Ishikawa (cell line): ENCODE measurements at regions not wholly inside any gene's neighbourhood (a gene's known extent, or its start where the extent isn't known, plus 50 kb on each side); places are given as distances from the start of the nearest gene placed in this dataset.

Source experiments
- CEBPB ChIP-seq: IDR thresholded peaks from 2 replicates; pipeline ENCODE4 v1.6.1; 2012
- CREB1 ChIP-seq: IDR thresholded peaks from 2 replicates; pipeline ENCODE4 v1.6.1; 2012; ENCODE audit warnings: low read depth
- EGR1 ChIP-seq: IDR thresholded peaks from 2 replicates; pipeline ENCODE4 v1.6.1; 2012
- EP300 ChIP-seq: IDR thresholded peaks from 2 replicates; pipeline ENCODE4 v1.6.1; 2012; ENCODE audit warnings: borderline replicate concordance
- FOXM1 ChIP-seq: IDR thresholded peaks from 2 replicates; pipeline ENCODE4 v1.6.1; 2012; ENCODE audit warnings: low read depth, borderline replicate concordance
- NFIC ChIP-seq: IDR thresholded peaks from 2 replicates; pipeline ENCODE4 v1.6.1; 2012
- RAD21 ChIP-seq: IDR thresholded peaks from 2 replicates; pipeline ENCODE4 v1.6.1; 2012; ENCODE audit warnings: low read depth
- TAF1 ChIP-seq: IDR thresholded peaks from 2 replicates; pipeline ENCODE4 v1.6.1; 2012; ENCODE audit warnings: low read depth, mild to moderate bottlenecking
- TCF12 ChIP-seq: IDR thresholded peaks from 2 replicates; pipeline ENCODE4 v1.6.1; 2012; ENCODE audit warnings: low read depth
- TEAD4 ChIP-seq: IDR thresholded peaks from 2 replicates; pipeline ENCODE4 v1.6.1; 2012
- YY1 ChIP-seq: IDR thresholded peaks from 2 replicates; pipeline ENCODE4 v1.6.1; 2012; ENCODE audit warnings: low read depth
- ZBTB7A ChIP-seq: IDR thresholded peaks from 2 replicates; pipeline ENCODE4 v1.6.1; 2012; ENCODE audit warnings: low read depth
- TF ChIP-seq, protein P1 (sequence below): IDR thresholded peaks from 2 replicates; pipeline ENCODE4 v1.6.1; 2012
- TF ChIP-seq, protein P2 (sequence below): IDR thresholded peaks from 2 replicates; pipeline ENCODE4 v1.6.1; 2012
- TF ChIP-seq, protein P3 (sequence below): IDR thresholded peaks from 2 replicates; pipeline ENCODE4 v1.6.1; 2012; ENCODE audit warnings: low read depth, mild to moderate bottlenecking

DNA sequence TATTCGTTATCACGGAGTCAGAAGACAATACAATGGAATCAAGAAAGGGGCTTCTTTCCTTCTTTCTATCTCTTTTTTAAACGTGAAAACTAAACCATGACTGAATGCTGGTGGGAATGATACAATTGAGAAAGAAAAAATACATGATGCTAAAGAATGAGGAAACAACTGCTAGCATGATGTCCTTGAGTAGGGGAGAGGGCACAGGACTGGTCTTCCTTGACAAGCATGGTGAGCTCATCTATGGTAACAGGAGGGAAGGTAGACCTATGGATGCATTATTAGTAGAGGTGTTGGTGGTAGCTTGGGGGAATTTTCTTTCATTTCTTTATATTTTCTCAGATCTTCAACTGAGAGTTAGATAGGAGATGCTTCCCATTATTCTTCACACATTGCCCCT, 88.9 kb upstream of the COL1A2 start:
- TF ChIP-seq, protein P1, sequence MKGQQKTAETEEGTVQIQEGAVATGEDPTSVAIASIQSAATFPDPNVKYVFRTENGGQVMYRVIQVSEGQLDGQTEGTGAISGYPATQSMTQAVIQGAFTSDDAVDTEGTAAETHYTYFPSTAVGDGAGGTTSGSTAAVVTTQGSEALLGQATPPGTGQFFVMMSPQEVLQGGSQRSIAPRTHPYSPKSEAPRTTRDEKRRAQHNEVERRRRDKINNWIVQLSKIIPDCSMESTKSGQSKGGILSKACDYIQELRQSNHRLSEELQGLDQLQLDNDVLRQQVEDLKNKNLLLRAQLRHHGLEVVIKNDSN = no peak
- TF ChIP-seq CREB1 (no peak), TEAD4 (no peak), EP300 (no peak), EGR1 (no peak), RAD21 (no peak), FOXM1 (no peak), TAF1 (no peak), CEBPB (no peak), ZBTB7A (no peak), NFIC (no peak), YY1 (no peak)
- TF ChIP-seq, protein P2, sequence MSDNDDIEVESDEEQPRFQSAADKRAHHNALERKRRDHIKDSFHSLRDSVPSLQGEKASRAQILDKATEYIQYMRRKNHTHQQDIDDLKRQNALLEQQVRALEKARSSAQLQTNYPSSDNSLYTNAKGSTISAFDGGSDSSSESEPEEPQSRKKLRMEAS = no peak

DNA sequence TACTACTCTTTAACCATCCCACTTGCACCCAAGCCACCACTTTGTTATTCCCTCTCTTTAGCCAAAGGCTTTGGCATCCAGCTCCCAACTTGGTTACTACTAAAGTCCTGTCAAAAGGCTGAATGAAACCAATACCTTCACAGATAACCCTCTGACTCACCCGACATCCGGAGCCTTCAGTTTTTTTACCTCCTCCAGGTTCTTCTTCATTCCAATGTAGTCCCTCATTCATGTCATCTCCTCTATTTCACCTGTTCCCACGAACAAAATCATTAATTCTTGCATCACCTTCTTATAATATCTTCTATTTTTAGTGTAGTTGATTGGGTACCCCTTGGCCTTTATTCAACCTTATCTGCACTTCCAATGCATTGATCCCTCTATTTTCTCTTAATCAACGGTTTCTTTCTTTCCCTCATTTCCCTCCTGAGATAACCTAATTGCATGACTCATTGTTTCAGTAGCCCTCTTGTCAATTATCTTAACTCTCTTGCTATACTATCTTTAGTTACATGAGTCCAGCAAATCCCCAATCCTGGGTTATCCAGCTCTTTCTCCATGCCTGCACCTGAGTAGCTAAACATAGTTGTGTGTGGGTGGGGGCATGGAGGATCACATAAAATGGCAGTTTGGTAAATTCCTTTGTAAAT, 87.2 kb upstream of the COL1A2 start:
- TF ChIP-seq CEBPB (no peak), TCF12 (no peak), YY1 (no peak), ZBTB7A (no peak), CREB1 (no peak), FOXM1 (no peak), TAF1 (no peak)
- TF ChIP-seq, protein P2 = no peak

DNA sequence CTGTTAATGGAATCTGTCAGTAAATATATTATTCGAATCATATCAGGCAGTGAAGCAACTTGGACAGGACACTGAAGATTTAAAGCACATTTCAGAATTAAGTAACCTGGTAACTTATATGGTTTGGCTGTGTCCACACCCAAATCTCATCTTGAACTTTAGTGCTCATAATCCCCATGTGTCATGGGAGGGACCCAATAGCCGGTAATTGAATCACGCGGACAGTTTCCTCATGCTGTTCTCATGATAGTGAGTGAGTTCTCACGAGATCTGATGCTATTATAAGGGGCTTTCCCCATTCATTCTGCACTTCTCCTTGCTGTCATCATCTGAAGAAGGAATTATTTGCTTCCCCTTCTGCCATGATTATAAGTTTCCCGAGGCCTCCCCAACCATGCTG, 83.2 kb upstream of the COL1A2 start:
- no peak for TF ChIP-seq CEBPB
- no peak for TF ChIP-seq NFIC
- TF ChIP-seq, protein P1 = no peak
- TF ChIP-seq EGR1 = no peak
- TF ChIP-seq, protein P2 = no peak
- TF ChIP-seq TAF1 = no peak
- no peak for TF ChIP-seq RAD21
- no peak for TF ChIP-seq CREB1

DNA sequence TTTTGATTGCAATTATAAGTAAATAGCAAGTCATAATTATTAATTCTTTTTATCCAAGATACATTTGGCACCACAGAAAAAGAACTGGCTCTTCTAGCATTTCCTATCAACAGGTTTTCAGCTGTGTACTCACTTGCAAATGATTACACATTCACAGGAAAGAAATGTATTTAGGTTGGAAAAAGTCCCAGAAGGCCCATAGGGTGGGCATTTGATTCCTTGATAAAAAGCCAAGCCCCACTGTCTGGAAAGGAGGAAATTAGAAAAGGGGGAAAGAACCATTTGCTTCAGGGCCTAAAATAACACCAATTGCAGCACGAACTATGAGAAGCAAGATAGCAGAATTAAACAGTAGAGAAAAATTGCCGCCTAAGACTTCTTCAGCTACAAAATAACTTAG, 80.8 kb upstream of the COL1A2 start:
- TF ChIP-seq, protein P3, sequence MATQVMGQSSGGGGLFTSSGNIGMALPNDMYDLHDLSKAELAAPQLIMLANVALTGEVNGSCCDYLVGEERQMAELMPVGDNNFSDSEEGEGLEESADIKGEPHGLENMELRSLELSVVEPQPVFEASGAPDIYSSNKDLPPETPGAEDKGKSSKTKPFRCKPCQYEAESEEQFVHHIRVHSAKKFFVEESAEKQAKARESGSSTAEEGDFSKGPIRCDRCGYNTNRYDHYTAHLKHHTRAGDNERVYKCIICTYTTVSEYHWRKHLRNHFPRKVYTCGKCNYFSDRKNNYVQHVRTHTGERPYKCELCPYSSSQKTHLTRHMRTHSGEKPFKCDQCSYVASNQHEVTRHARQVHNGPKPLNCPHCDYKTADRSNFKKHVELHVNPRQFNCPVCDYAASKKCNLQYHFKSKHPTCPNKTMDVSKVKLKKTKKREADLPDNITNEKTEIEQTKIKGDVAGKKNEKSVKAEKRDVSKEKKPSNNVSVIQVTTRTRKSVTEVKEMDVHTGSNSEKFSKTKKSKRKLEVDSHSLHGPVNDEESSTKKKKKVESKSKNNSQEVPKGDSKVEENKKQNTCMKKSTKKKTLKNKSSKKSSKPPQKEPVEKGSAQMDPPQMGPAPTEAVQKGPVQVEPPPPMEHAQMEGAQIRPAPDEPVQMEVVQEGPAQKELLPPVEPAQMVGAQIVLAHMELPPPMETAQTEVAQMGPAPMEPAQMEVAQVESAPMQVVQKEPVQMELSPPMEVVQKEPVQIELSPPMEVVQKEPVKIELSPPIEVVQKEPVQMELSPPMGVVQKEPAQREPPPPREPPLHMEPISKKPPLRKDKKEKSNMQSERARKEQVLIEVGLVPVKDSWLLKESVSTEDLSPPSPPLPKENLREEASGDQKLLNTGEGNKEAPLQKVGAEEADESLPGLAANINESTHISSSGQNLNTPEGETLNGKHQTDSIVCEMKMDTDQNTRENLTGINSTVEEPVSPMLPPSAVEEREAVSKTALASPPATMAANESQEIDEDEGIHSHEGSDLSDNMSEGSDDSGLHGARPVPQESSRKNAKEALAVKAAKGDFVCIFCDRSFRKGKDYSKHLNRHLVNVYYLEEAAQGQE = no peak
- TF ChIP-seq YY1 (no peak), RAD21 (no peak), ZBTB7A (no peak), EGR1 (no peak), NFIC (no peak), EP300 (no peak)
- TF ChIP-seq, protein P1 = no peak

DNA sequence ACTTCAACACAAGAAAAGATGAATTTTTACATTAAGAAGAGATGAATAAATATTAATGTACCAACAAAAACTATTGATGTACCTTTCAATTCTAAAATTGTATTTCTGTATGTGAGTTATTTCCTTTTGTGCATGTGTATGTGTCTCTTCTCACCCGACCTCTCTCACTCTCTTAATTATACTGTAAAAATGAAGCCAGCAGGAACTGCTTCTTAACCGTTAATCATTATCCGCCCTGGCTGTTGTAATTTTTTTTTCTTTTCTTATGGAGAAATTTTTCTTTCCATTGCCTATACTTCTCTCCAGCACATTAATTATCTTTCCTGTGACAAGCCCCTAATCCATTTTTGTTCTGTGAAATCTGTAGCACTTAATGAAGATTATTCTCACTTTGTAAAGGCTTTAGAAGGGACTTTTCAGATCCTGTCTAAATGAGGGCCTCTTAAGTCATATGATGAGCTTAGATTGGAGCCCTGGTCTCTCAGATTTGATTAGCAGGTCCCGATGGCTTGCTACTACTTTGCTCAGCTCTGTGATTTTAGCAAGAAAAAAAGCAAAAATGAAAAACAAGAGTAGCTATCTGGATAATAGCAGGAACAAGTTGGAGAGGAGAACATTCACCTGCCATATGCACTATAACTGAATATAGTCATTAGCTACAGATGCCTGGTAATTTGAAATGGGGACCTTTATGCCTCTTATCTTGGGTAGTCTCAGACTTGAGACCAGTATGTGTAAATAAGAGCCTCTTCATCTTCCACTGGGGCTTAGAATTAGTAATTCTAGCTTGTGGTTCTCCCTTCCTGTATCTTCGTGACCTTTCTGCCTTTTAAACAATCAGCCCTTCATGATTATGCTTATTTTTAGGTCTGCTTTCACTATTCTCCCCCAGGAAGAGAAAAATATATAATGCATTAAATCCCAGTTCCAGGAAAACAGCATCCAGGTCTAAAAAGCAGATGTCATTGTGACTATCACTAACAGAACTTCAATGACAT, 80.0 kb upstream of the COL1A2 start:
- TF ChIP-seq, protein P3 = no peak

DNA sequence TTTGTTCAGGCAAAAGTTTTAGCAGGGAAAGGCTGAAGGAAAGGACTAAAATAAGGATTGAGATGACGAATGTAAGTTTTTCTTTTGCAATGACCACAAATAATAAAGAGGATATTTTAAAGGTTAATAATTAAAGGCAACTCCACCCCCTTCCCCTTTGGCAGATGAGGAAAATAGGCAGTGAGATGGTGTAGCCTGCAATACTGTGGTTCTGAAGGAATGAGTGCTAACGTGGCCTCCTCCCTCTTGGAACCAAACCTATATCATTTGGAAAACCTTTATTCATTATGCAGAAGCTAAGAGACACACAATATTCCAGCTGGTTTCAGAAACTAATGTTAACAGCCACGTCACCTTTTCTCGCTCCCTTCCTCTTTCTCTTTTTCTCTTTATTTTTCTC, 70.9 kb upstream of the COL1A2 start:
- TF ChIP-seq CREB1 (no peak), CEBPB (no peak), TAF1 (no peak), YY1 (no peak), ZBTB7A (no peak), RAD21 (no peak), NFIC (no peak), EP300 (no peak), TEAD4 (no peak), TCF12 (no peak)
- TF ChIP-seq, protein P3 = no peak
- TF ChIP-seq, protein P2 = no peak
